ENCODE measurements at regions not wholly inside any gene's neighbourhood (a gene's known extent, or its start where the extent isn't known, plus 50 kb on each side); places are given as distances from the start of the nearest gene placed in this dataset.
"Not testable (repeated sequence)": the region's sequence is repeated elsewhere in the genome, so short reads cannot be mapped to it uniquely, and the experiment has no call there.

- DNase-seq (ENCODE audit: extremely low read depth, low read depth) = no peak
These were observed 376.2 kb upstream of the RND3 start for GRCh38 chr2:150863691-150864090.

- no peak for DNase-seq (ENCODE audit: extremely low read depth, low read depth)
These were observed 372.8 kb upstream of the RND3 start for GRCh38 chr2:150860301-150860700.

GRCh38 chr2:150859877-150860276 is 372.4 kb upstream of the RND3 start:
- no peak for DNase-seq (ENCODE audit: extremely low read depth, low read depth)

- no peak for DNase-seq (ENCODE audit: extremely low read depth, low read depth)
These were observed 371.7 kb upstream of the RND3 start for GRCh38 chr2:150859162-150859561.

DNA sequence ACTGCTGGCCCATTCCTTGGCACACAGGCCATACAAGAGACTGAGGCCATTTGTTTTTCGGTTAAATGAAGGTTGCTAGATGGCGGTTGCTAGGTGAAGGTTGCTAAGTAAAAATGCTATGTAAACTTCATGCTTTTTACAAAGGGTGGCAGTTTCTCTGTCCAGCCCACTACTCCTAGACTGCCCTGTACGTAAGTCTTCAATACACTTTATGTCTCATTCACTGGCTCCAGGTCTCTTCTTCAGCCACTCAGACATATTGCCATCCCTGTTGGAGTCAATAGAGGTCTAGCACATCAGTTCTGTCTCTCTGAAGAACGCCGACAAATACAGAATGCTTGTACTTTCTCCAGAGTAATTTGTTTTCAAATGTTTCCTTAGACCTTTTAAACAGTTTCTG is 370.9 kb upstream of the RND3 start:
- no peak for DNase-seq (ENCODE audit: extremely low read depth, low read depth)

DNA sequence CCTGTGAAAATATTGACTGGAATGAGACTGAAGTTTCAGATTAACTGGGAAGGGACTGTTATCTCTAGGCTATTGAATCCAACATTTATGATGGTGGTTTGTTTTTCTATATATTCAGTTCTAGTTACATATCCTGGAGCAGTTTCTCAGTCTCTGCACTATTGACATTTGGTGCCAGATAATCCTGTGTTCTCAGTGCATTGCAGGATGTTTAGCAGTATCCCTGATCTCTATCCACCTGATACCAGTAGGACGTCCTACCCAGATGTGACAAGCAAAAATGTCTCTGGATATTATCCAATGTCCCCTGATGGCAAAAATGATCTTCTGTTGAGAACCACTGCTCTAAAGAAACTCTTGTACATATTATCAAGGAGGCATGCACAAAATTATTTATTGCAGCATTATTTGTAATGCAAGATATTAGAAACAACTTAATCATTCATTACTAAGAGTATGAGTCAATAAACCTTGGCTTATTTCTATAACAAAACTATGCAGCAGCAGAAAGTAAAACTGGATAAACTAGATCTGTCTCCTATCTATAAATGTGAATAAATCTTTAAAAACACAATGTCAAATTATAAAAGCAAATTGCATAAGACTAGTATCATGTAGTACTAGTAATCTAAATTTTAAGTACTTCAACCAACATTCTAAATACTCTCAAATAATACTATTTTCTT is 369.3 kb upstream of the RND3 start:
- DNase-seq (ENCODE audit: extremely low read depth, low read depth) = no peak

GRCh38 chr2:150853263-150853662 is 365.8 kb upstream of the RND3 start:
- no peak for DNase-seq (ENCODE audit: extremely low read depth, low read depth)

DNA sequence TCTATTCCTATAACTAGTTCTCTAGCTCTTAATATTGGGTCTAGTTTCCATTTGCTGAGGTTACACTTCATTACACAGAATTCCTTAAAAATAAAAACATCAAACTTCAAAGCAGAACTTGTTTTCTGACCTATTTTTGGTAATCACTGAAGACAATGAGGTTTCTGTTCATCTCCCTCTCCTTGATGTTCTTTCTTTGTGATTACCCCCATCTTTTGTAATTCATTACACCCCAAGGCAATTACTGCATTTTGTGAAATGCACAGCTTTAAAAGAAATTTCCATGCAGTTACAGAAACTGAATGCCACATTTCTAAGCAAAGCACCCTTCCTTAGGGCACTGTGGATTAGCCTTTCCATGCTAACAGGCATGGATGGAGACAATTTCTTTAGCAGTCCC is 363.2 kb upstream of the RND3 start:
- DNase-seq (ENCODE audit: extremely low read depth, low read depth) = no peak

DNA sequence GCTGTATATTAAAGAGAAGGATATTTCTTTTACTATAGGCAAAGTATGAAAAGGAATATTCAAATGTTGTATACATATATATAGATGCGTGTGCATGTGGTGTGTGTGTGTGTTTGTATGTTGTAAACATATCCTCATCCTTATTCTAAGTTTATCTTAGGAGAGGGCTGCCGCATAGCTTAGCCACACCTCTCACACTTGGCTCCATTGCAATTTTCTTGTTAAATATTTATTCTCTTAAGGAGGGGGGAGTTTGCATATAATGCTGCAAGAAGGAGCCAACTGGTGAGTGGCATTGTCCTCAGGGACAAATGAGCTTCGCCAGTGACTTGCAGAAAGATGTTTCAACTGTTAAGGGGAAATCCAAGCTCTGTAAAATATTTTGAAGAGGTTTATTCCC is 360.1 kb upstream of the RND3 start:
- no peak for DNase-seq (ENCODE audit: extremely low read depth, low read depth)

DNA sequence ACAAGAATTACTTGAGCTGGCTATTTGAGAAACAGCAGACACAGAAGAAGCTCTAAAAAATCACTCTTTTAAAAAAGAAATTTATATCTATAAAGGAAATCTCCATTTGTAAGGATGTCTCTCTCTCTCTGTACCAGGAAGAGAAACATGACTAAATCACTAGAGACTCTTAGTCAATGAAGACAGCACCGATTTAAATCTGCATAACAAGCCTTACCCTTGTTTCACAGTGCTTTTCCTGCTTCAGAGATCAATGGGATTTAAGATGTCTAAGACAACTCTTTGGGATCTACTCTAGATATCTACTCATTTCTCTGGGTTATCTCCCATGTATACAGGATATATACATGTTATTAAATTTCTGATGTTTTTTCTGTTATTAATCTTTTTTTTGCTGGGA is 359.2 kb upstream of the RND3 start:
- DNase-seq (ENCODE audit: extremely low read depth, low read depth) = no peak

GRCh38 chr2:150832686-150833085 is 345.2 kb upstream of the RND3 start:
- no peak for DNase-seq (ENCODE audit: extremely low read depth, low read depth)

- DNase-seq (ENCODE audit: extremely low read depth, low read depth) = no peak
These were observed 336.7 kb upstream of the RND3 start for GRCh38 chr2:150824118-150824517.

DNA sequence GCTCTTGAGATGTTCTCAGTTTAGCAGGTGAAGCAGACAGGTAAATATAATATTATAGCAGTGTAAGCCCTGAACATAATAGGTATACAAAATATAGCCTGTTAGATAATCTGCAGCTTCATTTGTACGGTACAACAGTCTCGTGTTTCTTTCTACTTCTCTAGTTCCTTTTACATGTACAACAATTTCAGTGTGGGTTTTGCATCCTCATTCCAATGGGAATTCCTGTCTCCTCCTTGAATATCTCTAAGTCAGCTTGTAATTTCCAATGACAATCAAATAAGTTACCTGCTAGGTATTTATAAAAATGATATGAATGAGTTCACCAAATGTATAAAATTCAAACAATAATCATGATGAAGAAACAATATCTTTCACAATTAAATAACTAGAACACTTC is 330.0 kb upstream of the RND3 start:
- DNase-seq (ENCODE audit: extremely low read depth, low read depth) = no peak

DNA sequence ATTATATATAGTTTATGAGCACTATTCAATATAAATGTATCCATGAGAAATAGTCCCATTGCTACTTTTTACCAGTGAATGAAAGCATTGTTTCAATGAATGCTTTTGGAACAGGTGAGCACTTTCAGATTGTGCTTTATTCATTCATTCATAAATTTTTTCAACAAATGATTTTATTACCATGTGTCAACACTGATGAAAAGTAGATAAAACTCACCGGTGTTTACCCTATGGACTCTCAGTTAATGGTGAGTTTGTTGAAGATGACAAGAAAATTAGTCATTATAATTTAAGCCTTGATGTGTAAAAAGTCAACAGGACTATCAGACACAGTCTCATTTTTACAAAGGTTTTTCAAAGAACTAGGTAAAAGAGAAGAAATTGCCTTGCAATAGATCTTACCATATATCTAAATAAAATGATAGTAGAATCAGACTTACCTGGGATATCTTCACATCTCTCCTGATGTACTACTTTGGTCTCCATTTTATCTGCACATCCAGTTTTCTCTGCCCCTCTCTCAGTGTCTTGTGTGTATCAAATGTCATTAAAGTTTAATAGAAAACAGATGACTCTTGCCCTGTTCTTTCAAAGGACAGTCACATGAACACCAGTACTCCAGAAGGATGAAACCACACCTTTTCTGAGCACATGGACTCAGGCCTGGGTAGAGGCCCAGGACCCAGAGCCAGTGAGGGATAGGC is 325.3 kb upstream of the RND3 start:
- no peak for DNase-seq (ENCODE audit: extremely low read depth, low read depth)

GRCh38 chr2:150812066-150812465 is 324.6 kb upstream of the RND3 start:
- DNase-seq (ENCODE audit: extremely low read depth, low read depth) = no peak

DNA sequence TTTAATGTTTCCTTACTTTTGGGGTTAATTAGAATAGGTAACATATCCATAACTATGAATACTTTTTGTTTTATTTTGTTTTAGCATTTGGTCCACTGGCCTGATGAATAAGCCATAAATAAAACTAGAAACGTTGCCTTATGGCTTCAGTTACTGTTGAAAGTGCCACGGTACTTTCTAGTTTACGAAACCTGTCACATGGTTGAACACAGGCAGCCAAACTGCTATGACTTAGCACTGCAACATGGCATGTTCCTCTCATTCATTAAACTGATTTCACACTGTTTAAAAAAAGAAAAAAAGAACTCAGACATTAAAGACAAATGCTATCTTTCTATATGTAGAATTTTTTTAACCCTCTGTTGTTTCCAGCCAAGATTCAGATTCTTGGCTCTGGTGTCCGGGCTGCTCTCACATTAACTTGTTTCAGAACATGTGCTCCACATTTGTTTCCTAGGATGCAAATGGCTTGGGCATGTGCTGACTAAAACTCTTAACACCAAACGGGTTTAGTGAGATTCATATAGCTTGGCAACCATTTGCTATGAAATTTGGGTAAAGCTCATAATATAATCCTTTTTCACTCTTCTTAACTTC is 323.9 kb upstream of the RND3 start:
- DNase-seq (ENCODE audit: extremely low read depth, low read depth) = no peak

GRCh38 chr2:150809103-150809502 is 321.6 kb upstream of the RND3 start:
- no peak for DNase-seq (ENCODE audit: extremely low read depth, low read depth)

- DNase-seq (ENCODE audit: extremely low read depth, low read depth) = no peak
These were observed 318.9 kb upstream of the RND3 start for GRCh38 chr2:150806336-150806735.

GRCh38 chr2:150803689-150804398 is 316.4 kb upstream of the RND3 start:
- no peak for DNase-seq (ENCODE audit: extremely low read depth, low read depth)

DNA sequence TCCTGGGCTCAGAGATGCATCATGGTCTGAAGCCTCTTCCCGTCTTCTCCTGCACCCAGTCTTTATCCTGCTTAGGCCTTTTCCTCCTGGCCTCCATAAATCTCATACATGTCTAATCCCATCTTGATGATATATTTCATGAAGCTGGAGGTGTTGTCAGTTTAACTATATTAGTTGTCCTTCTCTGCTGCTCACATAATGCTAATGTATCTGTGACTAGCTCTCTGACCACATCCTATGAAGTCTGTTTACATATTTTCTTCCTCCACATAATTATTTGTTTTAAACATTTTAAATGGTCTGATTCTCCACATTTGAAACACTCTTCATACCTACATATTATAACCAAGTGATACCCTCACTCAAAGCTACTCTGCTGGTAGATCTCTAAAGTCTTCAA is 315.2 kb upstream of the RND3 start:
- DNase-seq (ENCODE audit: extremely low read depth, low read depth) = no peak

- DNase-seq (ENCODE audit: extremely low read depth, low read depth) = not testable (repeated sequence)
These were observed 308.8 kb upstream of the RND3 start for GRCh38 chr2:150796236-150796635.
